H9 (cell line): ENCODE measurements at regions not wholly inside any gene's neighbourhood (a gene's known extent, or its start where the extent isn't known, plus 50 kb on each side); places are given as distances from the start of the nearest gene placed in this dataset.

Experiments
- DNase-seq: peaks from one replicate; pipeline ENCODE4 v3.0.0-alpha.2; 2017
- H2AFZ ChIP-seq: one replicate; pipeline ENCODE4 v1.6.1; 2013; ENCODE audit warnings: mild to moderate bottlenecking, low read length, control low read depth, moderate library complexity
- H2AK5ac ChIP-seq: 2 replicates; pipeline ENCODE4 v1.6.1; 2013; ENCODE audit warnings: low read length, control low read depth, mixed read lengths; ENCODE audit not compliant: insufficient read length
- H2BK120ac ChIP-seq: one replicate; pipeline ENCODE4 v1.6.1; 2013; ENCODE audit warnings: low read depth, mild to moderate bottlenecking, low read length, control low read depth, inconsistent platforms; ENCODE audit not compliant: poor library complexity, severe bottlenecking
- H2BK12ac ChIP-seq: 2 replicates; pipeline ENCODE4 v1.6.1; 2013; ENCODE audit warnings: low read length, control low read depth, mixed read lengths, low read depth; ENCODE audit not compliant: insufficient read length
- H2BK15ac ChIP-seq: 2 replicates; pipeline ENCODE4 v1.6.1; 2013; ENCODE audit warnings: low read depth, low read length, control low read depth
- H2BK20ac ChIP-seq: one replicate; pipeline ENCODE4 v1.6.1; 2013; ENCODE audit warnings: low read depth, mild to moderate bottlenecking, low read length, control low read depth, inconsistent platforms; ENCODE audit not compliant: poor library complexity, severe bottlenecking
- H2BK5ac ChIP-seq: 2 replicates; pipeline ENCODE4 v1.6.1; 2013; ENCODE audit warnings: low read length, control low read depth, mixed read lengths; ENCODE audit not compliant: insufficient read length
- H3K14ac ChIP-seq: 2 replicates; pipeline ENCODE4 v1.6.1; 2013; ENCODE audit warnings: low read length, control low read depth; ENCODE audit not compliant: insufficient read depth
- H3K18ac ChIP-seq: 2 replicates; pipeline ENCODE4 v1.6.1; 2013; ENCODE audit warnings: low read depth, mild to moderate bottlenecking, mixed read lengths, low read length, control low read depth; ENCODE audit not compliant: insufficient read length
- H3K23ac ChIP-seq: 2 replicates; pipeline ENCODE4 v1.6.1; 2013; ENCODE audit warnings: low read length, control low read depth, mixed read lengths, low read depth; ENCODE audit not compliant: insufficient read length
- H3K23me2 ChIP-seq: 2 replicates; pipeline ENCODE4 v1.6.1; 2013; ENCODE audit warnings: low read depth, mild to moderate bottlenecking, mixed read lengths, low read length, control low read depth; ENCODE audit not compliant: insufficient read length, poor library complexity, severe bottlenecking
- H3K27ac ChIP-seq: 2 replicates; pipeline ENCODE4 v1.5.1; 2013; ENCODE audit warnings: low read length, control low read depth, mixed read lengths, low read depth; ENCODE audit not compliant: insufficient read length
- H3K27me3 ChIP-seq: 2 replicates; pipeline ENCODE4 v1.6.1; 2013; ENCODE audit warnings: low read length, control low read depth, inconsistent platforms; ENCODE audit not compliant: insufficient read depth
- H3K4ac ChIP-seq: 2 replicates; pipeline ENCODE4 v1.6.1; 2013; ENCODE audit warnings: low read depth, mild to moderate bottlenecking, control low read depth, inconsistent platforms, low read length, moderate library complexity
- H3K4me1 ChIP-seq: 2 replicates; pipeline ENCODE4 v1.6.1; 2013; ENCODE audit warnings: low read length, control low read depth, inconsistent platforms; ENCODE audit not compliant: insufficient read depth
- H3K4me2 ChIP-seq: 2 replicates; pipeline ENCODE4 v1.6.1; 2013; ENCODE audit warnings: low read length, control low read depth, mixed read lengths; ENCODE audit not compliant: insufficient read length, insufficient read depth
- H3K56ac ChIP-seq: 2 replicates; pipeline ENCODE4 v1.6.1; 2013; ENCODE audit warnings: low read depth, mild to moderate bottlenecking, mixed read lengths, low read length, control low read depth; ENCODE audit not compliant: insufficient read length
- H3K79me1 ChIP-seq: 2 replicates; pipeline ENCODE4 v1.6.1; 2013; ENCODE audit warnings: low read depth, mild to moderate bottlenecking, moderate library complexity, low read length, control low read depth, inconsistent platforms; ENCODE audit not compliant: insufficient read depth, poor library complexity, severe bottlenecking
- H3K79me2 ChIP-seq: 2 replicates; pipeline ENCODE4 v1.6.1; 2013; ENCODE audit warnings: low read length, control low read depth, inconsistent platforms; ENCODE audit not compliant: insufficient read depth
- H3K9ac ChIP-seq: 2 replicates; pipeline ENCODE4 v1.6.1; 2013; ENCODE audit warnings: low read length, control low read depth, mixed read lengths; ENCODE audit not compliant: insufficient read length; ENCODE audit errors: extremely low read depth
- H3K9me3 ChIP-seq: one replicate; pipeline ENCODE4 v1.6.1; 2013; ENCODE audit warnings: low read depth, low read length, inconsistent platforms; ENCODE audit not compliant: control insufficient read depth
- H3T11ph ChIP-seq: one replicate; pipeline ENCODE4 v1.6.1; 2013; ENCODE audit warnings: mild to moderate bottlenecking, low read length, control low read depth, inconsistent platforms
- H4K20me1 ChIP-seq: one replicate; pipeline ENCODE4 v1.6.1; 2013; ENCODE audit not compliant: control insufficient read depth, insufficient read length, insufficient read depth
- H4K5ac ChIP-seq: 2 replicates; pipeline ENCODE4 v1.6.1; 2013; ENCODE audit warnings: low read depth, mild to moderate bottlenecking, mixed read lengths, low read length, control low read depth; ENCODE audit not compliant: insufficient read length
- H4K8ac ChIP-seq: replicated peaks from 2 replicates; pipeline ENCODE4 v1.6.1; 2013; ENCODE audit warnings: low read length, control low read depth, mixed read lengths, low read depth; ENCODE audit not compliant: insufficient read length
- H4K91ac ChIP-seq: 2 replicates; pipeline ENCODE4 v1.6.1; 2013; ENCODE audit warnings: low read depth, mild to moderate bottlenecking, moderate library complexity, mixed read lengths, low read length, control low read depth; ENCODE audit not compliant: insufficient read length
- H3K27ac Mint-ChIP-seq, 3 experiments: 2 replicates in 2 of 3; 3 replicates in 1 of 3; pipeline ENCODE4 v1.8.0; 2020 to 2021; ENCODE audit warnings: mixed read lengths in 3 of 3, mild to moderate bottlenecking in 1 of 3, moderate library complexity in 1 of 3
- H3K27me3 Mint-ChIP-seq: 2 replicates; pipeline ENCODE4 v1.8.0; 2021; ENCODE audit warnings: low read depth, mild to moderate bottlenecking, moderate library complexity, mixed read lengths
- H3K36me3 Mint-ChIP-seq, 3 experiments: 2 replicates in 2 of 3; 3 replicates in 1 of 3; pipeline ENCODE4 v1.8.0; 2020 to 2021; ENCODE audit warnings: low read depth in 3 of 3, mixed read lengths in 3 of 3; ENCODE audit not compliant: insufficient read depth in 1 of 3
- H3K4me1 Mint-ChIP-seq, 2 experiments: 2 replicates each; pipeline ENCODE4 v1.8.0; 2020; ENCODE audit warnings: mixed read lengths in 2 of 2
- H3K4me3 Mint-ChIP-seq, 2 experiments: 2 replicates in 1 of 2; 3 replicates in 1 of 2; pipeline ENCODE4 v1.8.0; 2020 to 2021; ENCODE audit warnings: mild to moderate bottlenecking in 2 of 2, mixed read lengths in 2 of 2, moderate library complexity in 1 of 2
- H3K9me3 Mint-ChIP-seq, 2 experiments: 2 replicates in 1 of 2; 3 replicates in 1 of 2; pipeline ENCODE4 v1.8.0; 2020; ENCODE audit warnings: mild to moderate bottlenecking in 2 of 2, mixed read lengths in 2 of 2, moderate library complexity in 1 of 2
- WGBS: extraction: QIAGEN DNeasy Blood & Tissue Kit; methylation state at CpG from one replicate; pipeline ENCODE4 v1.1.7; 2013; ENCODE audit warnings: missing lambda C conversion rate, low lambda C conversion rate, mixed read lengths; ENCODE audit not compliant: insufficient read length; ENCODE audit errors: extremely low coverage; 5-methylcytosine and 5-hydroxymethylcytosine counted together
- TF ChIP-seq, protein P1 (sequence below): fragments of 200-600 bp; sonication (generic); conservative IDR thresholded peaks from 3 replicates; pipeline ENCODE4 v1.8.0; 2021; ENCODE audit warnings: antibody characterized with exemption, mild to moderate bottlenecking

DNA sequence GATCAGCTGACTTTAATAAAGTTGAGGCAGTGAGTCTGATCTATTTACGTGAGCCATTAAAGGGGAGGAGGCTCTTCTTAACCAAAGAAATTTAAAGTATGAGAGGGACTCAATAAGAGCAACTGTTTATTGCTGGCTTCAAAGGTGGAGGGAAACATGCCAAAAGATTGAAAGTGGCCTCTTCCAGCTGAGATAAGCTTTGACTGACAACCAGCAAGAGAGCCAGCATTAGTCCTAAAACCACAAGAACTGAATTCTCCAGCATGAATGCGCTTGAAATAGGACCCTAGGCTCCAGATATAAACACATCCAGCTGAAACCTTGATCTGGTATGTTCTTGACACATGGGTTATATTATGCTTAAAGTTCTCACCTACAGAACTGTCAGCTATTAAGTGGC lies 123.1 kb upstream of the GJE1 start:
- no peaks in the 10 kb centered on the region for H3K9me3 ChIP-seq
- H4K91ac ChIP-seq, result no peak overlapping the region
- no peak overlapping the region for H2BK12ac ChIP-seq
- no peak overlapping the region for H3K4ac ChIP-seq
- Mint-ChIP-seq H3K27me3 (no peaks in the 10 kb centered on the region), H3K36me3 (peaks cover 3 to 5% (median 3%) of the 10 kb centered on the region in 3 experiments; a peak in 3 of 7 replicates), H3K27ac (no peak overlapping the region), H3K4me3 (no peak overlapping the region), H3K4me1 (peaks cover 24 to 44% of the 10 kb centered on the region in 2 experiments), H3K9me3 (peaks cover 0 to 3% of the 10 kb centered on the region in 2 experiments; a peak in 1 of 5 replicates)
- H2BK15ac ChIP-seq, result no peak overlapping the region
- no peaks in the 10 kb centered on the region for H3K79me1 ChIP-seq
- H2BK5ac ChIP-seq, result no peak overlapping the region
- no peak overlapping the region for H3K18ac ChIP-seq
- H2BK20ac ChIP-seq, result no peak overlapping the region
- no CpG with 5 or more reads among the region's 2 CpGs for WGBS
- H3K4me1 ChIP-seq, result no peaks in the 10 kb centered on the region; the same call in 1 of the 2 replicates
- H2BK120ac ChIP-seq, result no peak overlapping the region
- no peaks in the 10 kb centered on the region for H3K23me2 ChIP-seq
- no peaks in the 10 kb centered on the region for H4K20me1 ChIP-seq
- H2AK5ac ChIP-seq, result no peak overlapping the region
- no peak overlapping the region for H4K8ac ChIP-seq
- TF ChIP-seq, protein P1, sequence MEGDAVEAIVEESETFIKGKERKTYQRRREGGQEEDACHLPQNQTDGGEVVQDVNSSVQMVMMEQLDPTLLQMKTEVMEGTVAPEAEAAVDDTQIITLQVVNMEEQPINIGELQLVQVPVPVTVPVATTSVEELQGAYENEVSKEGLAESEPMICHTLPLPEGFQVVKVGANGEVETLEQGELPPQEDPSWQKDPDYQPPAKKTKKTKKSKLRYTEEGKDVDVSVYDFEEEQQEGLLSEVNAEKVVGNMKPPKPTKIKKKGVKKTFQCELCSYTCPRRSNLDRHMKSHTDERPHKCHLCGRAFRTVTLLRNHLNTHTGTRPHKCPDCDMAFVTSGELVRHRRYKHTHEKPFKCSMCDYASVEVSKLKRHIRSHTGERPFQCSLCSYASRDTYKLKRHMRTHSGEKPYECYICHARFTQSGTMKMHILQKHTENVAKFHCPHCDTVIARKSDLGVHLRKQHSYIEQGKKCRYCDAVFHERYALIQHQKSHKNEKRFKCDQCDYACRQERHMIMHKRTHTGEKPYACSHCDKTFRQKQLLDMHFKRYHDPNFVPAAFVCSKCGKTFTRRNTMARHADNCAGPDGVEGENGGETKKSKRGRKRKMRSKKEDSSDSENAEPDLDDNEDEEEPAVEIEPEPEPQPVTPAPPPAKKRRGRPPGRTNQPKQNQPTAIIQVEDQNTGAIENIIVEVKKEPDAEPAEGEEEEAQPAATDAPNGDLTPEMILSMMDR, result no peak
- no peak overlapping the region for H3K23ac ChIP-seq
- H3K14ac ChIP-seq, result no peak overlapping the region
- H3K27me3 ChIP-seq, result no peaks in the 10 kb centered on the region
- no peaks in the 10 kb centered on the region for H3K79me2 ChIP-seq
- no peak overlapping the region for H4K5ac ChIP-seq
- no peak overlapping the region for H3K9ac ChIP-seq
- H3T11ph ChIP-seq, result no peak overlapping the region
- H2AFZ ChIP-seq, result no peak overlapping the region
- no peak overlapping the region for H3K27ac ChIP-seq
- H3K4me2 ChIP-seq, result no peak overlapping the region
- DNase-seq, result no peak
- H3K56ac ChIP-seq, result no peak overlapping the region
